Astrocyte (in vitro differentiated cells and primary cell): ENCODE measurements at regions not wholly inside any gene's neighbourhood (a gene's known extent, or its start where the extent isn't known, plus 50 kb on each side); places are given as distances from the start of the nearest gene placed in this dataset.

Experiments
- CTCF ChIP-seq: IDR thresholded peaks from 2 replicates; pipeline ENCODE4 v1.5.1; 2011; ENCODE audit warnings: low read depth, mild to moderate bottlenecking, inconsistent platforms, low read length, moderate library complexity; ENCODE audit not compliant: insufficient read depth
- EZH2 ChIP-seq: IDR thresholded peaks from 2 replicates; pipeline ENCODE4 v1.6.1; 2012; ENCODE audit warnings: mild to moderate bottlenecking, low read length, inconsistent platforms; ENCODE audit not compliant: insufficient read depth

GRCh38 chr12:105803292-105803691, 335.5 kb downstream of the NUAK1 start:
- TF ChIP-seq EZH2 = no peak
- no peak for TF ChIP-seq CTCF
